ENCODE measurements at regions not wholly inside any gene's neighbourhood (a gene's known extent, or its start where the extent isn't known, plus 50 kb on each side); places are given as distances from the start of the nearest gene placed in this dataset.

DNA sequence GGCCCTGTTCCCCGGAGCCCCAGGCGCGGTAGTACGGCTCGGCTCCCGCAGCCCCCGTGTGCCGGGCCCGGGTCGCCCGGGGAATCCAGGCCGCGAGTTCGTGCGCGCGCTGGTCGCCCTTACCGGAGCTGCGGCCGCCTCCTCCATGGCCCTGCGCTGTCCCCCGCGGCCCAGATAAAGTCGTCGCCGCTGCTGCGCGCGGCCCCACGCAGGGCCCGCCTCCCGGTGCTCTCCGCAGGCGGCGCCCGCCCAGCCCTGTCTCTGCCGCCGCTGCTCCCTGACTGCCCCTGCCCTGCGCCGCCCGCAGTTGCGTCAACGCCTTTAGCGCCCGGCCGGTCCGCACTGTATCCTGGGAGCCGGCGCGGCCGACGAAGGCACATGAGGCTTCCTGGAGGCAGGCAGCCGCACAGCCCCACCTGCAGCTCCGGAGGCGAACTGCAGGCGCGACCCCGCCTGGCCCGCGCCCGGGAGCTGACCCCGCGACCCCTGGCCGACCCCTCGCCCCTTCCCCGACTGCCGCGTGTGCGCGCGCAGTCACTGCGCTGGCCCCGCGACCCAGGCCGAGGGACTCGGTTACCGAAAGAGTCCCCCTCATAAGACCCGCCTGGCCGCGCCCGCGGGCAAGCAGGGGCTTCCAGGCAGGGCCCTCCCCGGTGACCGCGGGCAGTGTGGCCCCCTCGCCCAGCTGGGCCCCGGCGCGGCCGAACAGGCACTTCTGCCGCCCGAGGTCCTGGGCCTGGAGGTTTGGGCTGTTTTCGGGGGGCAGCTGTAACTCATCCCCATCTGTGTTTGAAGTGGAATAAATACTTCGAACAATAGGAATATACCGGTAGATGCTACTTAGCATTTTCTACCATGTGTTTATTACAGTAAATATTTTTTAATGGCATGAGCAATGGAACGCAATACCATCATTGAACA lies 127.1 kb upstream of the ZNF746 start (continued):
- TF ChIP-seq, protein P1, sequence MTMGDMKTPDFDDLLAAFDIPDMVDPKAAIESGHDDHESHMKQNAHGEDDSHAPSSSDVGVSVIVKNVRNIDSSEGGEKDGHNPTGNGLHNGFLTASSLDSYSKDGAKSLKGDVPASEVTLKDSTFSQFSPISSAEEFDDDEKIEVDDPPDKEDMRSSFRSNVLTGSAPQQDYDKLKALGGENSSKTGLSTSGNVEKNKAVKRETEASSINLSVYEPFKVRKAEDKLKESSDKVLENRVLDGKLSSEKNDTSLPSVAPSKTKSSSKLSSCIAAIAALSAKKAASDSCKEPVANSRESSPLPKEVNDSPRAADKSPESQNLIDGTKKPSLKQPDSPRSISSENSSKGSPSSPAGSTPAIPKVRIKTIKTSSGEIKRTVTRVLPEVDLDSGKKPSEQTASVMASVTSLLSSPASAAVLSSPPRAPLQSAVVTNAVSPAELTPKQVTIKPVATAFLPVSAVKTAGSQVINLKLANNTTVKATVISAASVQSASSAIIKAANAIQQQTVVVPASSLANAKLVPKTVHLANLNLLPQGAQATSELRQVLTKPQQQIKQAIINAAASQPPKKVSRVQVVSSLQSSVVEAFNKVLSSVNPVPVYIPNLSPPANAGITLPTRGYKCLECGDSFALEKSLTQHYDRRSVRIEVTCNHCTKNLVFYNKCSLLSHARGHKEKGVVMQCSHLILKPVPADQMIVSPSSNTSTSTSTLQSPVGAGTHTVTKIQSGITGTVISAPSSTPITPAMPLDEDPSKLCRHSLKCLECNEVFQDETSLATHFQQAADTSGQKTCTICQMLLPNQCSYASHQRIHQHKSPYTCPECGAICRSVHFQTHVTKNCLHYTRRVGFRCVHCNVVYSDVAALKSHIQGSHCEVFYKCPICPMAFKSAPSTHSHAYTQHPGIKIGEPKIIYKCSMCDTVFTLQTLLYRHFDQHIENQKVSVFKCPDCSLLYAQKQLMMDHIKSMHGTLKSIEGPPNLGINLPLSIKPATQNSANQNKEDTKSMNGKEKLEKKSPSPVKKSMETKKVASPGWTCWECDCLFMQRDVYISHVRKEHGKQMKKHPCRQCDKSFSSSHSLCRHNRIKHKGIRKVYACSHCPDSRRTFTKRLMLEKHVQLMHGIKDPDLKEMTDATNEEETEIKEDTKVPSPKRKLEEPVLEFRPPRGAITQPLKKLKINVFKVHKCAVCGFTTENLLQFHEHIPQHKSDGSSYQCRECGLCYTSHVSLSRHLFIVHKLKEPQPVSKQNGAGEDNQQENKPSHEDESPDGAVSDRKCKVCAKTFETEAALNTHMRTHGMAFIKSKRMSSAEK (CRISPR knock-in tag; IDR thresholded peaks at IDR 0.05; ENCODE audit: borderline replicate concordance): no peak
- TF ChIP-seq ZNF263 (CRISPR knock-in tag; IDR thresholded peaks at IDR 0.05; ENCODE audit: low read depth) (no peak), FOXK1 (CRISPR knock-in tag; IDR thresholded peaks at IDR 0.05) (peak; percentile 93), KAT7 (CRISPR knock-in tag; IDR thresholded peaks at IDR 0.05; ENCODE audit: borderline replicate concordance) (no peak), JUN (CRISPR knock-in tag; IDR thresholded peaks at IDR 0.05) (peak; percentile 43; the same call in 1 of the 2 replicates), NR1H2 (CRISPR knock-in tag; IDR thresholded peaks at IDR 0.05) (no peak), NFATC4 (CRISPR knock-in tag; IDR thresholded peaks at IDR 0.05) (0 out of 2 replicates have a peak, but pooled peaks have one; percentile 34), ZNF219 (CRISPR knock-in tag; IDR thresholded peaks at IDR 0.05; ENCODE audit: borderline replicate concordance) (peak; percentile 41; the same call in 1 of the 2 replicates), ZBTB21 (CRISPR knock-in tag; IDR thresholded peaks at IDR 0.05; ENCODE audit: borderline replicate concordance) (no peak; the same call in 1 of the 2 replicates), ZNF121 (CRISPR knock-in tag; IDR thresholded peaks at IDR 0.05) (no peak), CREB1 (CRISPR knock-in tag; IDR thresholded peaks at IDR 0.05) (no peak), ATF1 (CRISPR knock-in tag; IDR thresholded peaks at IDR 0.05) (no peak), FOXJ3 (CRISPR knock-in tag; IDR thresholded peaks at IDR 0.05; ENCODE audit: borderline replicate concordance) (no peak)
- TF ChIP-seq, protein P2, sequence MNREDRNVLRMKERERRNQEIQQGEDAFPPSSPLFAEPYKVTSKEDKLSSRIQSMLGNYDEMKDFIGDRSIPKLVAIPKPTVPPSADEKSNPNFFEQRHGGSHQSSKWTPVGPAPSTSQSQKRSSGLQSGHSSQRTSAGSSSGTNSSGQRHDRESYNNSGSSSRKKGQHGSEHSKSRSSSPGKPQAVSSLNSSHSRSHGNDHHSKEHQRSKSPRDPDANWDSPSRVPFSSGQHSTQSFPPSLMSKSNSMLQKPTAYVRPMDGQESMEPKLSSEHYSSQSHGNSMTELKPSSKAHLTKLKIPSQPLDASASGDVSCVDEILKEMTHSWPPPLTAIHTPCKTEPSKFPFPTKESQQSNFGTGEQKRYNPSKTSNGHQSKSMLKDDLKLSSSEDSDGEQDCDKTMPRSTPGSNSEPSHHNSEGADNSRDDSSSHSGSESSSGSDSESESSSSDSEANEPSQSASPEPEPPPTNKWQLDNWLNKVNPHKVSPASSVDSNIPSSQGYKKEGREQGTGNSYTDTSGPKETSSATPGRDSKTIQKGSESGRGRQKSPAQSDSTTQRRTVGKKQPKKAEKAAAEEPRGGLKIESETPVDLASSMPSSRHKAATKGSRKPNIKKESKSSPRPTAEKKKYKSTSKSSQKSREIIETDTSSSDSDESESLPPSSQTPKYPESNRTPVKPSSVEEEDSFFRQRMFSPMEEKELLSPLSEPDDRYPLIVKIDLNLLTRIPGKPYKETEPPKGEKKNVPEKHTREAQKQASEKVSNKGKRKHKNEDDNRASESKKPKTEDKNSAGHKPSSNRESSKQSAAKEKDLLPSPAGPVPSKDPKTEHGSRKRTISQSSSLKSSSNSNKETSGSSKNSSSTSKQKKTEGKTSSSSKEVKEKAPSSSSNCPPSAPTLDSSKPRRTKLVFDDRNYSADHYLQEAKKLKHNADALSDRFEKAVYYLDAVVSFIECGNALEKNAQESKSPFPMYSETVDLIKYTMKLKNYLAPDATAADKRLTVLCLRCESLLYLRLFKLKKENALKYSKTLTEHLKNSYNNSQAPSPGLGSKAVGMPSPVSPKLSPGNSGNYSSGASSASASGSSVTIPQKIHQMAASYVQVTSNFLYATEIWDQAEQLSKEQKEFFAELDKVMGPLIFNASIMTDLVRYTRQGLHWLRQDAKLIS (CRISPR knock-in tag; IDR thresholded peaks at IDR 0.05; ENCODE audit: borderline replicate concordance): no peak
- TF ChIP-seq, protein P3, sequence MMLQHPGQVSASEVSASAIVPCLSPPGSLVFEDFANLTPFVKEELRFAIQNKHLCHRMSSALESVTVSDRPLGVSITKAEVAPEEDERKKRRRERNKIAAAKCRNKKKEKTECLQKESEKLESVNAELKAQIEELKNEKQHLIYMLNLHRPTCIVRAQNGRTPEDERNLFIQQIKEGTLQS (CRISPR knock-in tag; conservative IDR thresholded peaks at IDR 0.05): no peak
- TF ChIP-seq, protein P4, sequence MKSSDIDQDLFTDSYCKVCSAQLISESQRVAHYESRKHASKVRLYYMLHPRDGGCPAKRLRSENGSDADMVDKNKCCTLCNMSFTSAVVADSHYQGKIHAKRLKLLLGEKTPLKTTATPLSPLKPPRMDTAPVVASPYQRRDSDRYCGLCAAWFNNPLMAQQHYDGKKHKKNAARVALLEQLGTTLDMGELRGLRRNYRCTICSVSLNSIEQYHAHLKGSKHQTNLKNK (CRISPR knock-in tag; IDR thresholded peaks at IDR 0.05): no peak
- TF ChIP-seq, protein P5, sequence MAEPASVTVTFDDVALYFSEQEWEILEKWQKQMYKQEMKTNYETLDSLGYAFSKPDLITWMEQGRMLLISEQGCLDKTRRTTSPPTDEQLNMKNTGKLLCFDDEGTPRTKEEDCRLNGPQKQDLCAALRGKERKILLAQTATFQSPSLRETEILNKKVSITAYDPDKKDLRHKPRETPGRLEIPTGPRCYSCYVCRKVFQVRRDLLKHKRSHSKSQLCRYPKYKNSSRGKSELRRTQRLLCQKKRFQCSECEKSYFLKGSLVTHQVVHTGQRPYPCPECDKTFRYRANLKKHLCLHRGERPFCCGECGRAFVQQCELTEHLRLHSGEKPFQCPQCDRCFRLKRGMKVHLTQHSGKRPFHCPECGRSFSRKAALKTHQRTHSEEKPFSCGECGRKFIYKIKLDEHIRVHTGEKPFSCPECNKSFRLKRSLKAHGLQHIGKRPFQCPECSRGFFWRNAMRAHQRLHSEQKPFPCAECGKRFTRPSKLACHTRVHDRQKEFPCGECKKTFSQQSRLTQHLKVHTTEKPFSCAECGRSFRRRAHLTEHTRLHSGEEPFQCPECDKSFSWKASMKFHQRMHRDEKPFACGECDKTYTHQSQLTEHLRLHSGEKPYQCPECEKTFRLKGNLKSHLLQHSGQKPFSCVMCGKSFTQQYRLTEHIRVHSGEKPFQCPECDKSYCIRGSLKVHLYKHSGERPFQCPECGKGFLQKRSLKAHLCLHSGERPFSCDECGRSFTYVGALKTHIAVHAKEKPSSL (CRISPR knock-in tag; conservative IDR thresholded peaks at IDR 0.05): no peak
- TF ChIP-seq, protein P6, sequence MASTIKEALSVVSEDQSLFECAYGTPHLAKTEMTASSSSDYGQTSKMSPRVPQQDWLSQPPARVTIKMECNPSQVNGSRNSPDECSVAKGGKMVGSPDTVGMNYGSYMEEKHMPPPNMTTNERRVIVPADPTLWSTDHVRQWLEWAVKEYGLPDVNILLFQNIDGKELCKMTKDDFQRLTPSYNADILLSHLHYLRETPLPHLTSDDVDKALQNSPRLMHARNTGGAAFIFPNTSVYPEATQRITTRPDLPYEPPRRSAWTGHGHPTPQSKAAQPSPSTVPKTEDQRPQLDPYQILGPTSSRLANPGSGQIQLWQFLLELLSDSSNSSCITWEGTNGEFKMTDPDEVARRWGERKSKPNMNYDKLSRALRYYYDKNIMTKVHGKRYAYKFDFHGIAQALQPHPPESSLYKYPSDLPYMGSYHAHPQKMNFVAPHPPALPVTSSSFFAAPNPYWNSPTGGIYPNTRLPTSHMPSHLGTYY (CRISPR knock-in tag; IDR thresholded peaks at IDR 0.05): peak; percentile 36; the same call in 1 of the 2 replicates
- TF ChIP-seq, protein P7, sequence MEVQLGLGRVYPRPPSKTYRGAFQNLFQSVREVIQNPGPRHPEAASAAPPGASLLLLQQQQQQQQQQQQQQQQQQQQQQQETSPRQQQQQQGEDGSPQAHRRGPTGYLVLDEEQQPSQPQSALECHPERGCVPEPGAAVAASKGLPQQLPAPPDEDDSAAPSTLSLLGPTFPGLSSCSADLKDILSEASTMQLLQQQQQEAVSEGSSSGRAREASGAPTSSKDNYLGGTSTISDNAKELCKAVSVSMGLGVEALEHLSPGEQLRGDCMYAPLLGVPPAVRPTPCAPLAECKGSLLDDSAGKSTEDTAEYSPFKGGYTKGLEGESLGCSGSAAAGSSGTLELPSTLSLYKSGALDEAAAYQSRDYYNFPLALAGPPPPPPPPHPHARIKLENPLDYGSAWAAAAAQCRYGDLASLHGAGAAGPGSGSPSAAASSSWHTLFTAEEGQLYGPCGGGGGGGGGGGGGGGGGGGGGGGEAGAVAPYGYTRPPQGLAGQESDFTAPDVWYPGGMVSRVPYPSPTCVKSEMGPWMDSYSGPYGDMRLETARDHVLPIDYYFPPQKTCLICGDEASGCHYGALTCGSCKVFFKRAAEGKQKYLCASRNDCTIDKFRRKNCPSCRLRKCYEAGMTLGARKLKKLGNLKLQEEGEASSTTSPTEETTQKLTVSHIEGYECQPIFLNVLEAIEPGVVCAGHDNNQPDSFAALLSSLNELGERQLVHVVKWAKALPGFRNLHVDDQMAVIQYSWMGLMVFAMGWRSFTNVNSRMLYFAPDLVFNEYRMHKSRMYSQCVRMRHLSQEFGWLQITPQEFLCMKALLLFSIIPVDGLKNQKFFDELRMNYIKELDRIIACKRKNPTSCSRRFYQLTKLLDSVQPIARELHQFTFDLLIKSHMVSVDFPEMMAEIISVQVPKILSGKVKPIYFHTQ (CRISPR knock-in tag; IDR thresholded peaks at IDR 0.05): no peak
- TF ChIP-seq, protein P8, sequence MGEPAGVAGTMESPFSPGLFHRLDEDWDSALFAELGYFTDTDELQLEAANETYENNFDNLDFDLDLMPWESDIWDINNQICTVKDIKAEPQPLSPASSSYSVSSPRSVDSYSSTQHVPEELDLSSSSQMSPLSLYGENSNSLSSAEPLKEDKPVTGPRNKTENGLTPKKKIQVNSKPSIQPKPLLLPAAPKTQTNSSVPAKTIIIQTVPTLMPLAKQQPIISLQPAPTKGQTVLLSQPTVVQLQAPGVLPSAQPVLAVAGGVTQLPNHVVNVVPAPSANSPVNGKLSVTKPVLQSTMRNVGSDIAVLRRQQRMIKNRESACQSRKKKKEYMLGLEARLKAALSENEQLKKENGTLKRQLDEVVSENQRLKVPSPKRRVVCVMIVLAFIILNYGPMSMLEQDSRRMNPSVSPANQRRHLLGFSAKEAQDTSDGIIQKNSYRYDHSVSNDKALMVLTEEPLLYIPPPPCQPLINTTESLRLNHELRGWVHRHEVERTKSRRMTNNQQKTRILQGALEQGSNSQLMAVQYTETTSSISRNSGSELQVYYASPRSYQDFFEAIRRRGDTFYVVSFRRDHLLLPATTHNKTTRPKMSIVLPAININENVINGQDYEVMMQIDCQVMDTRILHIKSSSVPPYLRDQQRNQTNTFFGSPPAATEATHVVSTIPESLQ (CRISPR knock-in tag; IDR thresholded peaks at IDR 0.05): no peak
